HepG2 (cell line): ENCODE measurements at regions not wholly inside any gene's neighbourhood (a gene's known extent, or its start where the extent isn't known, plus 50 kb on each side); places are given as distances from the start of the nearest gene placed in this dataset.

ENCODE experiments used
- REST ChIP-seq, 2 experiments: IDR thresholded peaks; 2 replicates each; pipeline ENCODE4 v1.6.1; 2011 to 2012; ENCODE audit warnings: low read length in 2 of 2, borderline replicate concordance in 1 of 2, low read depth in 1 of 2, mild to moderate bottlenecking in 1 of 2, moderate library complexity in 1 of 2
- ZNF274 ChIP-seq: sonication (generic); formaldehyde crosslinking; IDR thresholded peaks from 2 replicates; pipeline ENCODE4 v1.5.1; 2020; ENCODE audit warnings: mild to moderate bottlenecking, missing genetic modification reagents

GRCh38 chr6:90913266-90913960 is 326.5 kb upstream of the MAP3K7 start:
- TF ChIP-seq ZNF274 (CRISPR knock-in tag) (no peak), REST (IDR thresholded peaks at IDR 0.05; ENCODE audit: borderline replicate concordance in 1 of 2, low read depth in 1 of 2, low read length in 2 of 2) (no peak)
